Lung (tissue), 11 donors: ENCODE measurements at regions not wholly inside any gene's neighbourhood (a gene's known extent, or its start where the extent isn't known, plus 50 kb on each side); places are given as distances from the start of the nearest gene placed in this dataset.
"Not testable (repeated sequence)": the region's sequence is repeated elsewhere in the genome, so short reads cannot be mapped to it uniquely, and the experiment has no call there.

Source experiments
- ATAC-seq: fragments of 200-7000 bp; cut with Tn5 transposase; one replicate; pipeline ENCODE4 v1.9.1; 2020; ENCODE audit warnings: moderate number of reproducible peaks; ENCODE audit not compliant: insufficient read depth, low FRiP score
- DNase-seq, 3 donors: peaks; one replicate each; pipeline ENCODE4 v3.0.0-alpha.2; 2013 to 2017
- H3K27ac ChIP-seq, 2 donors: one replicate each; pipeline ENCODE4 v1.5.1; 2013; ENCODE audit warnings: mild to moderate bottlenecking in 2 of 2, moderate library complexity in 2 of 2, control low read depth in 1 of 2, inconsistent platforms in 1 of 2, low read depth in 1 of 2, low read length in 1 of 2
- H3K27me3 ChIP-seq, 3 donors: one replicate each; pipeline ENCODE4 v1.5.1; 2013; ENCODE audit warnings: low read length in 2 of 3; ENCODE audit not compliant: control insufficient read depth in 3 of 3, insufficient read depth in 3 of 3
- H3K36me3 ChIP-seq, 4 donors: one replicate each; pipeline ENCODE4 v1.5.1; 2013; ENCODE audit warnings: low read length in 4 of 4, mild to moderate bottlenecking in 1 of 4, moderate library complexity in 1 of 4; ENCODE audit not compliant: control insufficient read depth in 4 of 4, insufficient read depth in 4 of 4
- H3K4me1 ChIP-seq, 5 donors: one replicate each; pipeline ENCODE4 v1.5.1; 2013; ENCODE audit warnings: low read length in 5 of 5, mild to moderate bottlenecking in 2 of 5, moderate library complexity in 1 of 5; ENCODE audit not compliant: control insufficient read depth in 5 of 5, insufficient read depth in 5 of 5
- H3K4me3 ChIP-seq: one replicate; pipeline ENCODE4 v1.5.1; 2013; ENCODE audit warnings: mild to moderate bottlenecking, control low read depth, moderate library complexity
- H3K9ac ChIP-seq, 2 donors: one replicate each; pipeline ENCODE4 v1.5.1; 2013; ENCODE audit warnings: low read length in 2 of 2, control low read depth in 1 of 2; ENCODE audit not compliant: insufficient read depth in 1 of 2
- H3K9me3 ChIP-seq, 4 donors: one replicate each; pipeline ENCODE4 v1.5.1; 2013; ENCODE audit warnings: low read length in 3 of 4, mild to moderate bottlenecking in 1 of 4, moderate library complexity in 1 of 4; ENCODE audit not compliant: control insufficient read depth in 4 of 4, insufficient read depth in 3 of 4
- CTCF ChIP-seq: IDR thresholded peaks from 2 replicates; pipeline ENCODE4 v1.5.1; 2012; ENCODE audit warnings: mild to moderate bottlenecking; ENCODE audit errors: control extremely low read depth, extremely low read depth
- whole genome bisulfite sequencing, 2 donors: extraction: QIAGEN DNeasy Blood & Tissue Kit; methylation state at CpG; one replicate each; pipeline ENCODE4 v1.1.7; 2013; 5-methylcytosine and 5-hydroxymethylcytosine counted together
- donor health status: control.
- donor health status: control.
- donor health status: Bipolar disorder and iron deficiency.
- donor health status: healthy.
- donor health status: DM: yes; HTN: yes; CAD: no.

- H3K36me3 ChIP-seq, result no peaks in the 10 kb centered on the region
- H3K9ac ChIP-seq, result no peak overlapping the region
- WGBS, 2 donors, result 57 to 68% methylated on average over 14 of the region's 14 CpGs
- H3K27me3 ChIP-seq, result no peaks in the 10 kb centered on the region
- peaks cover 0 to 11% (median 3%) of the 10 kb centered on the region in 5 donors for H3K4me1 ChIP-seq
- no peak for TF ChIP-seq CTCF
- no peak overlapping the region for H3K27ac ChIP-seq
- H3K4me3 ChIP-seq, result no peak overlapping the region
- no peaks in the 10 kb centered on the region for H3K9me3 ChIP-seq
- no peak for ATAC-seq
- DNase-seq, result peak; percentile 32 to 63 (median 38)
These were observed 476.3 kb upstream of the CADM1 start for GRCh38 chr11:115980337-115981103.

GRCh38 chr11:115974703-115975102 lies 470.5 kb upstream of the CADM1 start:
- no peak overlapping the region for H3K4me3 ChIP-seq
- H3K9ac ChIP-seq, result peak overlapping the region in 1 of 2 donors; percentile 54
- TF ChIP-seq CTCF, result no peak
- no peaks in the 10 kb centered on the region for H3K9me3 ChIP-seq
- H3K36me3 ChIP-seq, result no peaks in the 10 kb centered on the region
- 74 to 75% methylated on average over 1 of the region's 1 CpG for WGBS, 2 donors
- no peaks in the 10 kb centered on the region for H3K27me3 ChIP-seq
- DNase-seq (no peak), ATAC-seq (no peak)
- H3K4me1 ChIP-seq, result peaks cover 0 to 4% (median 0%) of the 10 kb centered on the region in 5 donors
- H3K27ac ChIP-seq, result no peak overlapping the region

DNA sequence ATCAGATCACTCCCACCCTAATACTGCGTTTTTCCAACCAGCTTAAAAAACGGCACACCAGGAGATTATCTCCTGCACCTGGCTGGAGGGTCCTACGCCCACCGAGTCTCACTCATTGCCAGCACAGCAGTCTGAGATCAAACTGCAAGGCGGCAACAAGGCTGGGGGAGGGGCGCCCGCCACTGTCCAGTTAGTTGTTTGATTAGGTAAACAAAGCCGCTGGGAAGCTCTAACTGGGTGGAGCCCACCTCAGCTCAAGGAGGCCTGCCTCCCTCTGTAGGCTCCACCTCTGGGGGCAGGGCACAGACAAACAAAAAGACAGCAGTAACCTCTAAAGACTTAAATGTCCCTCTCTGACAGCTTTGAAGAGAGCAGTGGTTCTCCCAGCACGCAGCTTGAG lies 463.0 kb upstream of the CADM1 start:
- H3K4me3 ChIP-seq, H3K27me3 ChIP-seq, ATAC-seq, H3K27ac ChIP-seq, H3K9me3 ChIP-seq, H3K36me3 ChIP-seq, DNase-seq, H3K9ac ChIP-seq: not testable (repeated sequence)
- H3K4me1 ChIP-seq, result peaks cover 0 to 28% (median 4%) of the 10 kb centered on the region in 5 donors
- WGBS, 2 donors, result 56 to 59% methylated on average over 9 of the region's 9 CpGs

- DNase-seq (peak; percentile 48 to 61 (median 55)), ATAC-seq (peak; percentile 72)
- Histone ChIP-seq H3K4me3 (no peak overlapping the region), H3K9ac (no peak overlapping the region), H3K36me3 (no peaks in the 10 kb centered on the region), H3K27me3 (no peaks in the 10 kb centered on the region), H3K4me1 (peaks cover 0 to 32% (median 4%) of the 10 kb centered on the region in 5 donors), H3K27ac (no peak overlapping the region), H3K9me3 (no peaks in the 10 kb centered on the region)
- TF ChIP-seq CTCF, result no peak
- WGBS, 2 donors, result 67 to 75% methylated on average over 13 of the region's 13 CpGs
These were observed 461.7 kb upstream of the CADM1 start for GRCh38 chr11:115965767-115966504.
